Epithelial cell of proximal tubule (primary cell): ENCODE measurements at regions not wholly inside any gene's neighbourhood (a gene's known extent, or its start where the extent isn't known, plus 50 kb on each side); places are given as distances from the start of the nearest gene placed in this dataset.

Source experiments
- DNase-seq: peaks from one replicate; pipeline ENCODE4 v3.0.0-alpha.2; 2011; ENCODE audit warnings: low read depth
- H3K4me3 ChIP-seq: 2 replicates; pipeline ENCODE4 v1.5.1; 2011; ENCODE audit warnings: low read depth, mild to moderate bottlenecking, low read length
- TF ChIP-seq, protein P1 (sequence below): conservative IDR thresholded peaks from 2 replicates; pipeline ENCODE4 v1.5.1; 2012; ENCODE audit warnings: low read depth, mild to moderate bottlenecking, low read length

- no peak overlapping the region for H3K4me3 ChIP-seq
- TF ChIP-seq, protein P1, sequence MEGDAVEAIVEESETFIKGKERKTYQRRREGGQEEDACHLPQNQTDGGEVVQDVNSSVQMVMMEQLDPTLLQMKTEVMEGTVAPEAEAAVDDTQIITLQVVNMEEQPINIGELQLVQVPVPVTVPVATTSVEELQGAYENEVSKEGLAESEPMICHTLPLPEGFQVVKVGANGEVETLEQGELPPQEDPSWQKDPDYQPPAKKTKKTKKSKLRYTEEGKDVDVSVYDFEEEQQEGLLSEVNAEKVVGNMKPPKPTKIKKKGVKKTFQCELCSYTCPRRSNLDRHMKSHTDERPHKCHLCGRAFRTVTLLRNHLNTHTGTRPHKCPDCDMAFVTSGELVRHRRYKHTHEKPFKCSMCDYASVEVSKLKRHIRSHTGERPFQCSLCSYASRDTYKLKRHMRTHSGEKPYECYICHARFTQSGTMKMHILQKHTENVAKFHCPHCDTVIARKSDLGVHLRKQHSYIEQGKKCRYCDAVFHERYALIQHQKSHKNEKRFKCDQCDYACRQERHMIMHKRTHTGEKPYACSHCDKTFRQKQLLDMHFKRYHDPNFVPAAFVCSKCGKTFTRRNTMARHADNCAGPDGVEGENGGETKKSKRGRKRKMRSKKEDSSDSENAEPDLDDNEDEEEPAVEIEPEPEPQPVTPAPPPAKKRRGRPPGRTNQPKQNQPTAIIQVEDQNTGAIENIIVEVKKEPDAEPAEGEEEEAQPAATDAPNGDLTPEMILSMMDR: no peak
- DNase-seq: no peak
These were observed 71.2 kb upstream of the ECE1 start for GRCh38 chr1:21361506-21361905.

- H3K4me3 ChIP-seq: no peak overlapping the region
- no peak for DNase-seq
- TF ChIP-seq, protein P1: no peak
These were observed 66.9 kb upstream of the ECE1 start for GRCh38 chr1:21357161-21357560.

DNA sequence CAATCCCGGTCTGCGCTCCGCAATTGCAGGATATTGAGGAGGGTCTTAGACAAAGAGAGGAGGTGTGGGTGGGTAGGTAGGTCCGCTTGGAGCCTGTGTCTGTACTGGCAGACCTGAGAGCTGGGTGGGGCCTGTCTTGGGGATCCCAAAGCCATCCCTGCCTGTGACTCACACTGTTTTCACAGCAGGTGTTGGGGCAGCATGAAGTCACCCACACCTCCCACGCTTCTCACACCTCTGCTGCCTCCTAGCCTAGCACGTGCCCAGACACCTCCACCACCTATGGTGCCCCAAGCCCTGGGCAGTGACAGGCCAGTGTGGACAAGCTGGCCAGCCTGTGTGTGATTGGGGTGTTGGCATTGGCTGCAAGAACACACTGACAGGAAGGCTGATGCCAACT, 65.7 kb upstream of the ECE1 start:
- no peak for DNase-seq
- H3K4me3 ChIP-seq: no peak overlapping the region
- TF ChIP-seq, protein P1: no peak

- DNase-seq: no peak
- TF ChIP-seq, protein P1: no peak
- no peak overlapping the region for H3K4me3 ChIP-seq
These were observed 62.3 kb upstream of the ECE1 start for GRCh38 chr1:21352586-21352985.

DNA sequence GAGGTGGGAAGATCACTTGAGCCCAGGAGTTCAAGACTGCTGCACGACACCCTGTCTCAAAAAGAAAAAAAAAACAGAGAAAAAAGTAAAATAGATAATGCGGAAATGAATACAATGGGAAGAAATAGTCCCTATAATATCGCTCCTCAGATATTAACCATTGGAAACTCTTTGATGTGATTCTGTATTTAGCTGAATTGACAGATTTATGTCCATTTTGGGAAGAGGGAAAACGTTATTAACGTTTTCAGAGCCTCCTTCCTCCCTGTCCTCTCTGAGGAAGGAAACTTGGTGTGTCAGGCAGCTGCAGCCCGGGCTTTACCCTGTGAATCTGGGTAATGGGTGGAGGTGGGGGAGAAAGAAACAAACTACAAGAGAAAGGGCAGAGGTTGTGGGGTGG, 61.6 kb upstream of the ECE1 start:
- TF ChIP-seq, protein P1: no peak
- DNase-seq: no peak
- H3K4me3 ChIP-seq: no peak overlapping the region

- no peak for DNase-seq
- TF ChIP-seq, protein P1: no peak
- H3K4me3 ChIP-seq: no peak overlapping the region
These were observed 60.1 kb upstream of the ECE1 start for GRCh38 chr1:21350202-21350885.

- TF ChIP-seq, protein P1: no peak
- no peak for DNase-seq
- no peak overlapping the region for H3K4me3 ChIP-seq
These were observed 59.4 kb upstream of the ECE1 start for GRCh38 chr1:21349693-21350092.
